ENCODE measurements at regions not wholly inside any gene's neighbourhood (a gene's known extent, or its start where the extent isn't known, plus 50 kb on each side); places are given as distances from the start of the nearest gene placed in this dataset.

DNA sequence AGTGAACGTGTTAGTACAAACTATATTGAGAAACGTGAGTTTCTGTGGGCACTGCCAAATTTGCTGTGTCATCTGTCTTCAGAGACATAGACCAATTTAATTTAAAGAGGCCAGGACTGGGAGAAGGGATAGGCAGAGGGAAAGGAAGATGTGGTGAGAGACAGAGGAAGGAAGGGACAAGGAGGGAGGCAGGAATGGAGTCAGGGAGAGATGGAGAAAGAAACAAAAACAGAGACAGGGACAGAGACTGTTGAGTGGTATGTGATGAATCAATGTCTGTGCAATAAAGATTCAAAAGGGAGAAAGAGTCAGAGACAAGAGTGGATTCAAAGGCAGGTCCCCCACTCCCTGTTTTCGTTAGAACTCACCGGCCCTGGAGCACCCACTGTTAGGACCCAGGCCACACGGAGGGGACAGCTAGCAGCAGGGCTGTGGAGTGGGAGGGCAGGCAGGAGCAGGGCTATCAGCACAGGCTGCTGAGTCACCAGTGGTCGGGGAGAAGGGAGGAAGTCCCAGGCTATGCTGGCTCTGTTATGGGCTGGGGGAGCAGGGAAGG is 51.6 kb upstream of the CHD6 start:
- CTCF ChIA-PET = no interaction called here
- Mint-ChIP-seq H3K27me3 (ENCODE audit: low read depth) (peaks cover 3% of the 10 kb centered on the region; the same call in 1 of the 2 replicates), H3K9me3 (peaks cover 13% of the 10 kb centered on the region), H3K27ac (no peak overlapping the region), H3K4me3 (no peak overlapping the region), H3K4me1 (peaks cover 10% of the 10 kb centered on the region), H3K36me3 (no peaks in the 10 kb centered on the region)
- POLR2A ChIA-PET = no interaction called here
- ATAC-seq (peak; percentile 65), DNase-seq (ENCODE audit: low spot score) (no peak)
- TF ChIP-seq ZNF423 (CRISPR knock-in tag; IDR thresholded peaks at IDR 0.05) (no peak), NFE2L1 (CRISPR knock-in tag; IDR thresholded peaks at IDR 0.05) (0 out of 2 replicates have a peak, but pooled peaks have one; percentile 13), SP1 (CRISPR knock-in tag; conservative IDR thresholded peaks at IDR 0.05) (no peak)
- TF ChIP-seq, protein P1, sequence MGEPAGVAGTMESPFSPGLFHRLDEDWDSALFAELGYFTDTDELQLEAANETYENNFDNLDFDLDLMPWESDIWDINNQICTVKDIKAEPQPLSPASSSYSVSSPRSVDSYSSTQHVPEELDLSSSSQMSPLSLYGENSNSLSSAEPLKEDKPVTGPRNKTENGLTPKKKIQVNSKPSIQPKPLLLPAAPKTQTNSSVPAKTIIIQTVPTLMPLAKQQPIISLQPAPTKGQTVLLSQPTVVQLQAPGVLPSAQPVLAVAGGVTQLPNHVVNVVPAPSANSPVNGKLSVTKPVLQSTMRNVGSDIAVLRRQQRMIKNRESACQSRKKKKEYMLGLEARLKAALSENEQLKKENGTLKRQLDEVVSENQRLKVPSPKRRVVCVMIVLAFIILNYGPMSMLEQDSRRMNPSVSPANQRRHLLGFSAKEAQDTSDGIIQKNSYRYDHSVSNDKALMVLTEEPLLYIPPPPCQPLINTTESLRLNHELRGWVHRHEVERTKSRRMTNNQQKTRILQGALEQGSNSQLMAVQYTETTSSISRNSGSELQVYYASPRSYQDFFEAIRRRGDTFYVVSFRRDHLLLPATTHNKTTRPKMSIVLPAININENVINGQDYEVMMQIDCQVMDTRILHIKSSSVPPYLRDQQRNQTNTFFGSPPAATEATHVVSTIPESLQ (CRISPR knock-in tag; IDR thresholded peaks at IDR 0.05) = no peak
- TF ChIP-seq, protein P2, sequence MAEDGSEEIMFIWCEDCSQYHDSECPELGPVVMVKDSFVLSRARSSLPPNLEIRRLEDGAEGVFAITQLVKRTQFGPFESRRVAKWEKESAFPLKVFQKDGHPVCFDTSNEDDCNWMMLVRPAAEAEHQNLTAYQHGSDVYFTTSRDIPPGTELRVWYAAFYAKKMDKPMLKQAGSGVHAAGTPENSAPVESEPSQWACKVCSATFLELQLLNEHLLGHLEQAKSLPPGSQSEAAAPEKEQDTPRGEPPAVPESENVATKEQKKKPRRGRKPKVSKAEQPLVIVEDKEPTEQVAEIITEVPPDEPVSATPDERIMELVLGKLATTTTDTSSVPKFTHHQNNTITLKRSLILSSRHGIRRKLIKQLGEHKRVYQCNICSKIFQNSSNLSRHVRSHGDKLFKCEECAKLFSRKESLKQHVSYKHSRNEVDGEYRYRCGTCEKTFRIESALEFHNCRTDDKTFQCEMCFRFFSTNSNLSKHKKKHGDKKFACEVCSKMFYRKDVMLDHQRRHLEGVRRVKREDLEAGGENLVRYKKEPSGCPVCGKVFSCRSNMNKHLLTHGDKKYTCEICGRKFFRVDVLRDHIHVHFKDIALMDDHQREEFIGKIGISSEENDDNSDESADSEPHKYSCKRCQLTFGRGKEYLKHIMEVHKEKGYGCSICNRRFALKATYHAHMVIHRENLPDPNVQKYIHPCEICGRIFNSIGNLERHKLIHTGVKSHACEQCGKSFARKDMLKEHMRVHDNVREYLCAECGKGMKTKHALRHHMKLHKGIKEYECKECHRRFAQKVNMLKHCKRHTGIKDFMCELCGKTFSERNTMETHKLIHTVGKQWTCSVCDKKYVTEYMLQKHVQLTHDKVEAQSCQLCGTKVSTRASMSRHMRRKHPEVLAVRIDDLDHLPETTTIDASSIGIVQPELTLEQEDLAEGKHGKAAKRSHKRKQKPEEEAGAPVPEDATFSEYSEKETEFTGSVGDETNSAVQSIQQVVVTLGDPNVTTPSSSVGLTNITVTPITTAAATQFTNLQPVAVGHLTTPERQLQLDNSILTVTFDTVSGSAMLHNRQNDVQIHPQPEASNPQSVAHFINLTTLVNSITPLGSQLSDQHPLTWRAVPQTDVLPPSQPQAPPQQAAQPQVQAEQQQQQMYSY (CRISPR knock-in tag; IDR thresholded peaks at IDR 0.05) = 0 out of 2 replicates have a peak, but pooled peaks have one; percentile 26

DNA sequence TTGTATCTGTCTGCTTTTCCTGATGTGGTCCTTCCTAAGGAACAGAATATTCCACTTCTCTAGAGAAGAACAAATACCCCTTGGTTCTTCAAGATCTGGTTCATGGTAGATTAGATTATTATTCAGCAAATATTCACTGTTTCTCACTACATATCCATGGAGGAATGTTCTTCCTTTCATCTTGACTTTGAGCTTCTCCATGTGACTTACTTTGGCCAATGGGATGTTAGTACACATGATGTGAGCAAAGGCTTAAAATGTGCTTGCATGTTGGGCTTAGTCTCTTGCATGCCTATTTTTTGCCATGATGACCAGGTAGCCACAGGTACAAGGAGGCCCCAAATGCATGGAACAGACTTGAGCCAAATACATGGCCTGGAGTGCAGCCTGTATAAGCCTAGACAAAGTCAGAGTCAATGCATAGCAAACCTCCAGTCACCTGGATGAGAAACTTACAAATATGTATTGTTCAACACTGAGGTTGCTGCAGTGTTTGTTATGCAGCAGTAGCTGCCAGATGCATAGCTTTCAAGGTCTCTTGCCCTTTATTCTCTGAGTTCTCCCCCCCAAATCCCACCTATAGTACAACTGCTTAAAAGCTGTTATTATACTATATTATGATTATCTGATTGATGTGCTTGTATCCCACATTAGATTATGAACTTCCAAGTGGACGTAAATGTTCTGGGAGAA is 50.0 kb upstream of the CHD6 start:
- Mint-ChIP-seq H3K36me3 (no peaks in the 10 kb centered on the region), H3K4me1 (peaks cover 12% of the 10 kb centered on the region), H3K27ac (no peak overlapping the region), H3K27me3 (ENCODE audit: low read depth) (peaks cover 3% of the 10 kb centered on the region; the same call in 1 of the 2 replicates), H3K4me3 (no peak overlapping the region), H3K9me3 (peaks cover 18% of the 10 kb centered on the region)
- ATAC-seq (no peak), DNase-seq (ENCODE audit: low spot score) (no peak)
- TF ChIP-seq, protein P3, sequence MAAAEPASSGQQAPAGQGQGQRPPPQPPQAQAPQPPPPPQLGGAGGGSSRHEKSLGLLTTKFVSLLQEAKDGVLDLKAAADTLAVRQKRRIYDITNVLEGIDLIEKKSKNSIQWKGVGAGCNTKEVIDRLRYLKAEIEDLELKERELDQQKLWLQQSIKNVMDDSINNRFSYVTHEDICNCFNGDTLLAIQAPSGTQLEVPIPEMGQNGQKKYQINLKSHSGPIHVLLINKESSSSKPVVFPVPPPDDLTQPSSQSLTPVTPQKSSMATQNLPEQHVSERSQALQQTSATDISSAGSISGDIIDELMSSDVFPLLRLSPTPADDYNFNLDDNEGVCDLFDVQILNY (CRISPR knock-in tag; IDR thresholded peaks at IDR 0.05) = no peak
- POLR2A ChIA-PET = no interaction called here
- CTCF ChIA-PET = no interaction called here
